ENCODE measurements at regions not wholly inside any gene's neighbourhood (a gene's known extent, or its start where the extent isn't known, plus 50 kb on each side); places are given as distances from the start of the nearest gene placed in this dataset. TPM values are rescaled to one million over a fixed set of nuclear protein-coding genes. Genes with fewer than 3 reads are reported as not detected.

Small RNA genes in the stretch of these regions (small RNA-seq; reads per million reads assigned to genes)
- not detected for gene MTCYBP4 (ENCODE audit: low replicate concordance)
